Thoracic aorta (tissue), 2 donors: ENCODE measurements at regions not wholly inside any gene's neighbourhood (a gene's known extent, or its start where the extent isn't known, plus 50 kb on each side); places are given as distances from the start of the nearest gene placed in this dataset.
A peak's percentile ranks its signal among the peaks of the same experiment; 100 is the strongest.

Experiments used
- ATAC-seq: fragments of 150-250 bp; one replicate; pipeline ENCODE4 v1.8.0; 2017; ENCODE audit warnings: low read depth; ENCODE audit not compliant: insufficient number of reproducible peaks, low FRiP score
- DNase-seq: peaks from one replicate; pipeline ENCODE4 v3.0.0-alpha.2; 2020; ENCODE audit warnings: low spot score
- H3K27ac ChIP-seq, 2 donors: fragments of 200-600 bp; sonication (generic); 1 replicate in 1 of 2; 2 replicates in 1 of 2; pipeline ENCODE4 v1.5.1; 2016; ENCODE audit warnings: mild to moderate bottlenecking in 2 of 2, moderate library complexity in 2 of 2
- H3K27me3 ChIP-seq: fragments of 200-600 bp; sonication (generic); replicated peaks from 2 replicates; pipeline ENCODE4 v1.6.0; 2016; ENCODE audit warnings: mild to moderate bottlenecking; ENCODE audit not compliant: insufficient read depth
- H3K36me3 ChIP-seq: fragments of 200-600 bp; sonication (generic); one replicate; pipeline ENCODE4 v1.5.1; 2016
- H3K4me1 ChIP-seq, 2 donors: fragments of 200-600 bp; sonication (generic); 1 replicate in 1 of 2; 2 replicates in 1 of 2; pipeline versions ENCODE4 v1.5.1 to v1.6.0; 2016; ENCODE audit warnings: low read depth in 2 of 2, mild to moderate bottlenecking in 1 of 2; ENCODE audit not compliant: control insufficient read depth in 1 of 2
- H3K4me3 ChIP-seq: fragments of 200-600 bp; sonication (generic); 2 replicates; pipeline ENCODE4 v1.5.1; 2016; ENCODE audit warnings: mild to moderate bottlenecking
- H3K9me3 ChIP-seq: fragments of 200-600 bp; sonication (generic); 2 replicates; pipeline ENCODE4 v1.5.1; 2016
- CTCF ChIP-seq: fragments of 200-600 bp; sonication (generic); IDR thresholded peaks from one replicate; pipeline ENCODE4 v1.5.1; 2019; ENCODE audit warnings: antibody characterized with exemption

DNA sequence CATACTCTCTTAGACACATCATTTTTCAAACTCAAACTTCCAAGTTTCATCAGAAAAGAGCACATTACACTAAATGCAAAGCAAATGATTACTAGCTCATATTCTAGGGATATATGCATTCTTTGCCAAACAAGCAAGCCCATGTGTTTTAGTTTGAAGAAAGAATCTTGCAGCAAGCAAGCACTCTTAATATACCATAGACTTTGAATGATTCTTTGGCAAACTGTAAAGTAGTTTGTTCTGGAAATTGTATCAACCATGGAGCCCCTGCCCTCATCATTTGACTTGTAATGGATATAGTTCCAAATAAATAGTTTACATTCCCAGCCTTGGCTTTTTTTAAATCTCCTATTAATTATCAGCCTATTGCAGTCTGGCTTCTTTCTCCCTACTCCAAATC is 325.2 kb downstream of the NR2F1-AS1 start:
- no peaks in the 10 kb centered on the region for H3K4me1 ChIP-seq
- no peak overlapping the region for H3K4me3 ChIP-seq
- no peaks in the 10 kb centered on the region for H3K27me3 ChIP-seq
- H3K9me3 ChIP-seq: no peaks in the 10 kb centered on the region
- DNase-seq: no peak
- ATAC-seq: no peak
- H3K36me3 ChIP-seq: no peaks in the 10 kb centered on the region
- no peak overlapping the region for H3K27ac ChIP-seq
- TF ChIP-seq CTCF: no peak

- no peaks in the 10 kb centered on the region for H3K4me1 ChIP-seq
- H3K27me3 ChIP-seq: no peaks in the 10 kb centered on the region
- DNase-seq: no peak
- TF ChIP-seq CTCF: no peak
- H3K4me3 ChIP-seq: no peak overlapping the region
- H3K36me3 ChIP-seq: no peaks in the 10 kb centered on the region
- no peak overlapping the region for H3K27ac ChIP-seq
- H3K9me3 ChIP-seq: no peaks in the 10 kb centered on the region
- ATAC-seq: no peak
Observed at GRCh38 chr5:93252165-93252564, 328.9 kb downstream of the NR2F1-AS1 start.

- TF ChIP-seq CTCF: no peak
Observed at GRCh38 chr5:93251347-93251746, 329.7 kb downstream of the NR2F1-AS1 start.

GRCh38 chr5:93250424-93250823 is 330.6 kb downstream of the NR2F1-AS1 start:
- ATAC-seq (no peak), DNase-seq (no peak)
- Histone ChIP-seq H3K4me3 (peak overlapping the region; percentile 57), H3K36me3 (no peaks in the 10 kb centered on the region), H3K27me3 (no peaks in the 10 kb centered on the region), H3K4me1 (no peaks in the 10 kb centered on the region), H3K9me3 (no peaks in the 10 kb centered on the region), H3K27ac (no peak overlapping the region)
- no peak for TF ChIP-seq CTCF

More at GRCh38 chr5:93251347-93251746, 329.7 kb downstream of the NR2F1-AS1 start:
- DNase-seq: no peak
- Histone ChIP-seq H3K27me3 (no peaks in the 10 kb centered on the region), H3K4me1 (no peaks in the 10 kb centered on the region), H3K27ac (no peak overlapping the region), H3K4me3 (no peak overlapping the region), H3K9me3 (no peaks in the 10 kb centered on the region), H3K36me3 (no peaks in the 10 kb centered on the region)
- ATAC-seq: no peak

DNA sequence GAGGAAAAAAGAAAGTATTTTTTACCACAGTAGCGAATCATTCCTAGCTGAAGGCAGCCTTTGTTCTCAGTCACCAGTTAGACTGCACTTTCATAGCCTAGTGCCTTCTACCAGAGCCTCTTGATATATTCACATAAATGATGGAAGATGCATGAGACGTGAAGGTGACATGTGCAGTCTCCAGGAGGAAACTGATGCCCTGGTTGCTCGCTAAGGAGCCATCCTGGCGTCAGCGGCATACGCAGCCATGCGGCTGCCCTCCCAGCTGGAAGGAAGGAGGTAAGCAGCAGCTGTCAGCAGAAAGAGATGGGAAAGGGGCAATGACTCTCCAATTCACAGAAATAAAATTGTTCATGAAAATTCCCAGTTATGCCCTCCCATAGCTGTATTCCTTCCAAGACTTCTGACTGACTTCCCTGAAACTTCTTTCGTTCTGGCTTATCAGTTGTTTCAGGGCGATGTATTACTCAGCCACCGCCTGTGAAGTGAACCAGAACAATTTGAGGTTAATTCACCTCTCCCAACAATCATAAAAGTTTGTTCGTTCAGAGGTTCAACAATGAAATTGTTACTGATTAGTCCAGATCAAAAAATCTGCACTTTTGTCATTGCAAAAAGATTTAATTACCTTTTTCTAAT is 331.2 kb downstream of the NR2F1-AS1 start:
- no peak for ATAC-seq
- TF ChIP-seq CTCF: no peak
- no peaks in the 10 kb centered on the region for H3K36me3 ChIP-seq
- no peak overlapping the region for H3K27ac ChIP-seq
- H3K9me3 ChIP-seq: no peaks in the 10 kb centered on the region
- peak overlapping the region; percentile 57 for H3K4me3 ChIP-seq
- no peak for DNase-seq
- no peaks in the 10 kb centered on the region for H3K4me1 ChIP-seq
- H3K27me3 ChIP-seq: no peaks in the 10 kb centered on the region
